Left ventricle myocardium superior (tissue), 1 donor: ENCODE measurements at regions not wholly inside any gene's neighbourhood (a gene's known extent, or its start where the extent isn't known, plus 50 kb on each side); places are given as distances from the start of the nearest gene placed in this dataset.

Experiments used
- ATAC-seq: fragments of 200-7000 bp; cut with Tn5 transposase; one replicate; pipeline ENCODE4 v1.9.1; 2020; ENCODE audit warnings: mild to moderate bottlenecking, moderate library complexity
- DNase-seq: peaks from one replicate; pipeline ENCODE4 v3.0.0-alpha.2; 2020
- intact Hi-C: fragments of 100-400 bp; cut with micrococcal nuclease; formaldehyde crosslinking; loops from one replicate; pipeline ENCODE4 v1.11.0; 2022
- donor health status: DM: no; HTN: yes; CAD: no; lungs with severe emphysema.

GRCh38 chr20:39857187-39857586, 831.8 kb downstream of the MAFB start:
- intact Hi-C loops: no loop called here
- ATAC-seq: no peak
- DNase-seq: no peak

GRCh38 chr20:39855799-39856198, 833.2 kb downstream of the MAFB start:
- ATAC-seq: no peak
- no peak for DNase-seq
- intact Hi-C loops: no loop called here

- intact Hi-C loops: no loop called here
- DNase-seq: no peak
- no peak for ATAC-seq
Measured at GRCh38 chr20:39855056-39855455, 834.0 kb downstream of the MAFB start.

GRCh38 chr20:39853636-39854035, 835.4 kb downstream of the MAFB start:
- intact Hi-C loops: no loop called here

GRCh38 chr20:39853050-39853449, 836.0 kb downstream of the MAFB start:
- DNase-seq (no peak), ATAC-seq (no peak)
- intact Hi-C loops: no loop called here

More at GRCh38 chr20:39853636-39854035, 835.4 kb downstream of the MAFB start:
- DNase-seq (no peak), ATAC-seq (no peak)

- no peak for DNase-seq
- intact Hi-C loops: no loop called here
- ATAC-seq: no peak
Measured at GRCh38 chr20:39851459-39851858, 837.6 kb downstream of the MAFB start.

GRCh38 chr20:39850821-39851330, 838.2 kb downstream of the MAFB start:
- ATAC-seq (no peak), DNase-seq (no peak)

GRCh38 chr20:39850246-39850645, 838.8 kb downstream of the MAFB start:
- DNase-seq (no peak), ATAC-seq (peak; percentile 18)
- intact Hi-C loops: no loop called here

More at GRCh38 chr20:39850821-39851330, 838.2 kb downstream of the MAFB start:
- intact Hi-C loops: no loop called here

GRCh38 chr20:39849664-39850063, 839.4 kb downstream of the MAFB start:
- intact Hi-C loops: no loop called here
- ATAC-seq (peak; percentile 99), DNase-seq (peak; percentile 93)

- DNase-seq (no peak), ATAC-seq (no peak)
Measured at GRCh38 chr20:39849171-39849570, 839.9 kb downstream of the MAFB start.

GRCh38 chr20:39839399-39840119, 849.5 kb downstream of the MAFB start:
- ATAC-seq (no peak), DNase-seq (no peak)
- intact Hi-C loops: no loop called here

More at GRCh38 chr20:39849171-39849570, 839.9 kb downstream of the MAFB start:
- intact Hi-C loops: no loop called here

GRCh38 chr20:39837561-39837960, 851.5 kb downstream of the MAFB start:
- DNase-seq: no peak
- intact Hi-C loops: no loop called here
- ATAC-seq: no peak

GRCh38 chr20:39835130-39835842, 853.8 kb downstream of the MAFB start:
- intact Hi-C loops: no loop called here
- DNase-seq: peak; percentile 50
- ATAC-seq: peak; percentile 85

- DNase-seq (no peak), ATAC-seq (no peak)
- intact Hi-C loops: no loop called here
Measured at GRCh38 chr20:39830903-39831302, 858.1 kb downstream of the MAFB start.

GRCh38 chr20:39829661-39830060, 859.4 kb downstream of the MAFB start:
- intact Hi-C loops: no loop called here
- DNase-seq (no peak), ATAC-seq (peak; percentile 31)

GRCh38 chr20:39829256-39829655, 859.8 kb downstream of the MAFB start:
- peak; percentile 29 for ATAC-seq
- intact Hi-C loops: no loop called here
- DNase-seq: peak; percentile 51

GRCh38 chr20:39825950-39826349, 863.1 kb downstream of the MAFB start:
- intact Hi-C loops: no loop called here
- ATAC-seq: no peak
- DNase-seq: no peak

- ATAC-seq (no peak), DNase-seq (no peak)
- intact Hi-C loops: no loop called here
Measured at GRCh38 chr20:39825524-39825923, 863.4 kb downstream of the DHX35 start.

GRCh38 chr20:39823224-39823623, 861.1 kb downstream of the DHX35 start:
- ATAC-seq (no peak), DNase-seq (no peak)
- intact Hi-C loops: no loop called here

GRCh38 chr20:39822667-39823066, 860.5 kb downstream of the DHX35 start:
- DNase-seq (no peak), ATAC-seq (no peak)
- intact Hi-C loops: no loop called here
